ENCODE measurements at regions not wholly inside any gene's neighbourhood (a gene's known extent, or its start where the extent isn't known, plus 50 kb on each side); places are given as distances from the start of the nearest gene placed in this dataset.

DNA sequence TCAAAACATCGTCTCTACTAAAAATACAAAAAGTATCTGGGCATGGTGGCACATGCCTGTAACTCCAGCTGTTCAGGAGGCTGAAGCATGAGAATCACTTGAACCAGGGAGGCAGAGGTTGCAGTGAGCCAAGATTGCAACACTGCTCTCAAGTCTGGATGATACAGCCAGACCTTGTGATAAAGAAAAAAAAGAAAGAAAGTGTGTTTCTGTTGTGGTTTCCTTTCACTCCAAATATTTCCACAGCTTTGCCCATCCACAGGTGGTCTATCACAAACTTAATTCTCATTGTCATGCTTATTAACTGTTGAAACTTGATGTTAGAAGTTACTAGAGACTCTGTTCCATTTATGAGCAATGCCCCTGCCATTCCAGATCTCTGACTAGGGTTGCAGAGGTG lies 316.0 kb upstream of the SEMA3C start:
- CTCF ChIA-PET, result no interaction called here

More for the DNA sequence above, 316.0 kb upstream of the SEMA3C start:
- Histone ChIP-seq H3K9ac (replicated peaks; ENCODE audit: extremely low read depth, insufficient read depth, low read length) (no peak overlapping the region), H3K79me2 (ENCODE audit: control insufficient read depth, insufficient read depth, low read length) (no peaks in the 10 kb centered on the region), H3K36me3 (ENCODE audit: control insufficient read depth in 2 of 2, extremely low read depth in 1 of 2, insufficient read depth in 2 of 2, low read length in 2 of 2) (no peaks in the 10 kb centered on the region), H3K4me3 (replicated peaks in 1 of 3; ENCODE audit: insufficient read depth in 1 of 3, low read depth in 1 of 3, low read length in 3 of 3) (no peak overlapping the region), H3K9me1 (replicated peaks; ENCODE audit: control insufficient read depth, extremely low read depth, insufficient read depth, low read length) (no peaks in the 10 kb centered on the region), H3K4me1 (ENCODE audit: control insufficient read depth, extremely low read depth, insufficient read depth, low read length) (no peaks in the 10 kb centered on the region), H3K4me2 (ENCODE audit: insufficient read depth, low read length) (no peak overlapping the region), H3K27ac (ENCODE audit: insufficient read depth, low read depth, low read length) (no peak overlapping the region), H2AFZ (ENCODE audit: low read depth, low read length) (no peak overlapping the region), H3K27me3 (ENCODE audit: control insufficient read depth in 2 of 2, insufficient read depth in 2 of 2, low read length in 2 of 2) (peaks cover 0 to 3% of the 10 kb centered on the region in 2 experiments), H3K9me3 (replicated peaks; ENCODE audit: control insufficient read depth, insufficient read depth, low read length) (no peaks in the 10 kb centered on the region), H4K20me1 (replicated peaks; ENCODE audit: control insufficient read depth, extremely low read depth, insufficient read depth, low read length) (no peaks in the 10 kb centered on the region)
- DNase-seq (ENCODE audit: low read depth, low spot score) (no peak), FAIRE-seq (no peak)
- BruUV-seq (replicated peaks), result no TSS peak
- intact Hi-C loops (cut with micrococcal nuclease) (loop anchor here (5.0 kb wide), 1 partner anchor 1178 kb away; no protein-coding TSS in a partner anchor), dilution Hi-C loops (cut with MboI; ENCODE audit: extremely low pct_ligation_motif_present, low sequenced_read_pairs) (no loop called here)
- POLR2A ChIA-PET, result no interaction called here
- TF ChIP-seq EZH2 (IDR thresholded peaks at IDR 0.05; ENCODE audit: borderline replicate concordance, low read depth, low read length, severe bottlenecking), result no peak
- TF ChIP-seq, protein P1, sequence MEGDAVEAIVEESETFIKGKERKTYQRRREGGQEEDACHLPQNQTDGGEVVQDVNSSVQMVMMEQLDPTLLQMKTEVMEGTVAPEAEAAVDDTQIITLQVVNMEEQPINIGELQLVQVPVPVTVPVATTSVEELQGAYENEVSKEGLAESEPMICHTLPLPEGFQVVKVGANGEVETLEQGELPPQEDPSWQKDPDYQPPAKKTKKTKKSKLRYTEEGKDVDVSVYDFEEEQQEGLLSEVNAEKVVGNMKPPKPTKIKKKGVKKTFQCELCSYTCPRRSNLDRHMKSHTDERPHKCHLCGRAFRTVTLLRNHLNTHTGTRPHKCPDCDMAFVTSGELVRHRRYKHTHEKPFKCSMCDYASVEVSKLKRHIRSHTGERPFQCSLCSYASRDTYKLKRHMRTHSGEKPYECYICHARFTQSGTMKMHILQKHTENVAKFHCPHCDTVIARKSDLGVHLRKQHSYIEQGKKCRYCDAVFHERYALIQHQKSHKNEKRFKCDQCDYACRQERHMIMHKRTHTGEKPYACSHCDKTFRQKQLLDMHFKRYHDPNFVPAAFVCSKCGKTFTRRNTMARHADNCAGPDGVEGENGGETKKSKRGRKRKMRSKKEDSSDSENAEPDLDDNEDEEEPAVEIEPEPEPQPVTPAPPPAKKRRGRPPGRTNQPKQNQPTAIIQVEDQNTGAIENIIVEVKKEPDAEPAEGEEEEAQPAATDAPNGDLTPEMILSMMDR (IDR thresholded peaks at IDR 0.05; ENCODE audit: extremely low read depth in 1 of 2, insufficient read depth in 1 of 2, low read depth in 1 of 2, low read length in 2 of 2), result no peak
- no peak for TF ChIP-seq JUN (IDR thresholded peaks at IDR 0.05; ENCODE audit: borderline replicate concordance, insufficient read depth, insufficient read length, low read depth)
- no peak for TF ChIP-seq FOS (IDR thresholded peaks at IDR 0.05; ENCODE audit: borderline replicate concordance, insufficient read depth, low read length)
- no peak for TF ChIP-seq GATA2 (IDR thresholded peaks at IDR 0.05; ENCODE audit: insufficient read depth, insufficient read length, low read depth, low read length)
- TF ChIP-seq POLR2A (IDR thresholded peaks at IDR 0.05; ENCODE audit: low read depth, low read length), result no peak
- TF ChIP-seq POLR2AphosphoS5 (IDR thresholded peaks at IDR 0.05; ENCODE audit: insufficient read depth, low read depth, low read length), result no peak
- TF ChIP-seq, protein P2, sequence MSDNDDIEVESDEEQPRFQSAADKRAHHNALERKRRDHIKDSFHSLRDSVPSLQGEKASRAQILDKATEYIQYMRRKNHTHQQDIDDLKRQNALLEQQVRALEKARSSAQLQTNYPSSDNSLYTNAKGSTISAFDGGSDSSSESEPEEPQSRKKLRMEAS (IDR thresholded peaks at IDR 0.05; ENCODE audit: insufficient read depth, insufficient read length), result no peak
- TF ChIP-seq MYC (IDR thresholded peaks at IDR 0.05; ENCODE audit: low read depth, low read length), result no peak
